ENCODE measurements at regions not wholly inside any gene's neighbourhood (a gene's known extent, or its start where the extent isn't known, plus 50 kb on each side); places are given as distances from the start of the nearest gene placed in this dataset.

GRCh38 chr5:105840800-105841199 lies 1829.9 kb downstream of the EFNA5 start:
- H2AK9ac ChIP-seq (replicated peaks; ENCODE audit: low read depth, low read length, poor library complexity): no peak overlapping the region
- intact Hi-C loops (cut with micrococcal nuclease): no loop called here
- ATAC-seq (ENCODE audit: low read depth) (no peak), DNase-seq (no peak)
- H3K4me3 ChIP-seq (ENCODE audit: insufficient read depth, low read depth, low read length): no peak overlapping the region
- no peak overlapping the region for H2AFZ ChIP-seq (replicated peaks; ENCODE audit: low read length, poor library complexity)
- no peak overlapping the region for H2BK20ac ChIP-seq (ENCODE audit: low read depth, low read length)
- no peaks in the 10 kb centered on the region for H3K9me3 ChIP-seq (ENCODE audit: control insufficient read depth, insufficient read depth, low read length)
- no peak overlapping the region for H3K56ac ChIP-seq (ENCODE audit: extremely low read depth, insufficient read depth, low read length)
- dilution Hi-C loops (cut with HindIII; ENCODE audit: low sequenced_read_pairs, unreplicated experiment): no loop called here
- no peaks in the 10 kb centered on the region for H3K79me1 ChIP-seq (ENCODE audit: low read depth in 1 of 2, low read length in 2 of 2)
- H3K23ac ChIP-seq (ENCODE audit: low read depth, low read length): no peak overlapping the region
- no peak overlapping the region for H3K27ac ChIP-seq (ENCODE audit: insufficient read depth, low read length)
- TF ChIP-seq SMC3 (IDR thresholded peaks at IDR 0.05; ENCODE audit: low read depth, low read length) (no peak), POLR2A (IDR thresholded peaks at IDR 0.05; ENCODE audit: low read depth, low read length) (no peak), BHLHE40 (IDR thresholded peaks at IDR 0.05; ENCODE audit: low read depth, low read length) (no peak), MAFK (IDR thresholded peaks at IDR 0.05; ENCODE audit: low read depth, low read length) (no peak), MXI1 (IDR thresholded peaks at IDR 0.05; ENCODE audit: borderline replicate concordance, low read depth, low read length) (no peak), MAZ (IDR thresholded peaks at IDR 0.05; ENCODE audit: borderline replicate concordance, low read depth, low read length) (no peak), CHD1 (IDR thresholded peaks at IDR 0.05; ENCODE audit: low read depth, low read length) (no peak), RCOR1 (IDR thresholded peaks at IDR 0.05; ENCODE audit: insufficient replicate concordance, low read length) (no peak), ELK1 (IDR thresholded peaks at IDR 0.05; ENCODE audit: borderline replicate concordance, low read depth, low read length) (no peak), FOS (IDR thresholded peaks at IDR 0.05; ENCODE audit: low read depth, low read length) (no peak)
- TF ChIP-seq, protein P1, sequence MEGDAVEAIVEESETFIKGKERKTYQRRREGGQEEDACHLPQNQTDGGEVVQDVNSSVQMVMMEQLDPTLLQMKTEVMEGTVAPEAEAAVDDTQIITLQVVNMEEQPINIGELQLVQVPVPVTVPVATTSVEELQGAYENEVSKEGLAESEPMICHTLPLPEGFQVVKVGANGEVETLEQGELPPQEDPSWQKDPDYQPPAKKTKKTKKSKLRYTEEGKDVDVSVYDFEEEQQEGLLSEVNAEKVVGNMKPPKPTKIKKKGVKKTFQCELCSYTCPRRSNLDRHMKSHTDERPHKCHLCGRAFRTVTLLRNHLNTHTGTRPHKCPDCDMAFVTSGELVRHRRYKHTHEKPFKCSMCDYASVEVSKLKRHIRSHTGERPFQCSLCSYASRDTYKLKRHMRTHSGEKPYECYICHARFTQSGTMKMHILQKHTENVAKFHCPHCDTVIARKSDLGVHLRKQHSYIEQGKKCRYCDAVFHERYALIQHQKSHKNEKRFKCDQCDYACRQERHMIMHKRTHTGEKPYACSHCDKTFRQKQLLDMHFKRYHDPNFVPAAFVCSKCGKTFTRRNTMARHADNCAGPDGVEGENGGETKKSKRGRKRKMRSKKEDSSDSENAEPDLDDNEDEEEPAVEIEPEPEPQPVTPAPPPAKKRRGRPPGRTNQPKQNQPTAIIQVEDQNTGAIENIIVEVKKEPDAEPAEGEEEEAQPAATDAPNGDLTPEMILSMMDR (conservative IDR thresholded peaks at IDR 0.05; ENCODE audit: low read depth, low read length): no peak
- no TSS peak for BruUV-seq (replicated peaks)
- no peak overlapping the region for H2BK15ac ChIP-seq (ENCODE audit: low read depth, low read length)
- H2BK5ac ChIP-seq (ENCODE audit: low read depth, low read length, poor library complexity, severe bottlenecking): no peak overlapping the region
- no peak overlapping the region for H4K8ac ChIP-seq (ENCODE audit: low read depth in 2 of 2, low read length in 2 of 2)
- CTCF ChIA-PET: no interaction called here
- H3K18ac ChIP-seq (ENCODE audit: low read depth, low read length): no peak overlapping the region
- POLR2A ChIA-PET (ENCODE audit: unreplicated experiment): no interaction called here
- no peaks in the 10 kb centered on the region for H4K20me1 ChIP-seq (ENCODE audit: insufficient read depth, low read length)
- H3K14ac ChIP-seq (replicated peaks; ENCODE audit: low read depth, low read length): no peak overlapping the region
- H3K4ac ChIP-seq (ENCODE audit: low read depth, low read length): no peak overlapping the region
- H3K4me2 ChIP-seq (ENCODE audit: low read depth, low read length): no peak overlapping the region
- H4K91ac ChIP-seq (ENCODE audit: insufficient read depth, low read depth, low read length): no peak overlapping the region
- no peak overlapping the region for H4K5ac ChIP-seq (ENCODE audit: low read depth, low read length)
- H3K4me1 ChIP-seq (ENCODE audit: control insufficient read depth, insufficient read depth, low read length): no peaks in the 10 kb centered on the region
- H2BK120ac ChIP-seq (ENCODE audit: low read depth, low read length): no peak overlapping the region
- WGBS, 2 experiments (ENCODE audit: extremely low coverage in 2 of 2, insufficient read length in 1 of 2): 0% methylated on average over 1 of the region's 3 CpGs; no CpG with 5 or more reads in 1 of the 2 experiments
- in situ Hi-C loops (cut with MboI; ENCODE audit: low sequenced_read_pairs): no loop called here
- H3K27me3 ChIP-seq (ENCODE audit: control insufficient read depth, insufficient read depth, low read length): no peaks in the 10 kb centered on the region
- H2AK5ac ChIP-seq (ENCODE audit: low read depth, low read length): no peak overlapping the region
- no peak overlapping the region for H3K9ac ChIP-seq (ENCODE audit: low read depth, low read length)
- H3K36me3 ChIP-seq (ENCODE audit: control insufficient read depth, insufficient read depth, low read length): no peaks in the 10 kb centered on the region
- no peaks in the 10 kb centered on the region for H3K9me1 ChIP-seq (ENCODE audit: insufficient read depth, low read length)

Data from IMR-90 (cell line).